ENCODE measurements at regions not wholly inside any gene's neighbourhood (a gene's known extent, or its start where the extent isn't known, plus 50 kb on each side); places are given as distances from the start of the nearest gene placed in this dataset.

DNA sequence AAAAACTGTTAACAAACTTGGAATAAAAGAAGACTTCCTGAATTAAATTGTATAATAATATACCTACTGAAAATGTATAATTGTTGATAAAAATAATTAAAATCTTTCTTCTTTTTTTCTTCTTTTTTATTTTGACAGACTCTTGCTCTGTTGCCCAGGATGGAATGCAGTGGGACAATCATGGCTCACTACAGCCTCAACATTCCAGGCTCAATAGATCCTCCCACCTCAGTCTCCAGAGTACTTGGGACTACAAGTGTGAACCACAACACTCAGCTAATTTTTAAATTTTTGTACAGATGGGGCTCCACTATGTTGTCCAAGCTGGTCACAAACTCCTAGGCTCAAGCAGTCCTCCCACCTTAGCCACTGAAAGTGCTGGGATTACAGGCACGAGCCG lies 1063.8 kb upstream of the CNTN5 start:
- no peak overlapping the region for H3K4me3 ChIP-seq (ENCODE audit: low read depth, low read length)
- Mint-ChIP-seq H3K36me3 (ENCODE audit: insufficient read depth, unreplicated experiment) (no peaks in the 10 kb centered on the region), H3K27me3 (ENCODE audit: insufficient read depth, unreplicated experiment) (no peaks in the 10 kb centered on the region), H3K9me3 (ENCODE audit: unreplicated experiment) (no peaks in the 10 kb centered on the region), H3K4me1 (ENCODE audit: low read depth, unreplicated experiment) (no peaks in the 10 kb centered on the region), H3K27ac (ENCODE audit: unreplicated experiment) (no peak overlapping the region), H3K4me3 (ENCODE audit: unreplicated experiment) (no peak overlapping the region)
- no peaks in the 10 kb centered on the region for H3K27me3 ChIP-seq (replicated peaks; ENCODE audit: control insufficient read depth, insufficient read depth, low read length)
- CTCF ChIA-PET, result no interaction called here
- no peaks in the 10 kb centered on the region for H3K4me1 ChIP-seq
- TF ChIP-seq, protein P1, sequence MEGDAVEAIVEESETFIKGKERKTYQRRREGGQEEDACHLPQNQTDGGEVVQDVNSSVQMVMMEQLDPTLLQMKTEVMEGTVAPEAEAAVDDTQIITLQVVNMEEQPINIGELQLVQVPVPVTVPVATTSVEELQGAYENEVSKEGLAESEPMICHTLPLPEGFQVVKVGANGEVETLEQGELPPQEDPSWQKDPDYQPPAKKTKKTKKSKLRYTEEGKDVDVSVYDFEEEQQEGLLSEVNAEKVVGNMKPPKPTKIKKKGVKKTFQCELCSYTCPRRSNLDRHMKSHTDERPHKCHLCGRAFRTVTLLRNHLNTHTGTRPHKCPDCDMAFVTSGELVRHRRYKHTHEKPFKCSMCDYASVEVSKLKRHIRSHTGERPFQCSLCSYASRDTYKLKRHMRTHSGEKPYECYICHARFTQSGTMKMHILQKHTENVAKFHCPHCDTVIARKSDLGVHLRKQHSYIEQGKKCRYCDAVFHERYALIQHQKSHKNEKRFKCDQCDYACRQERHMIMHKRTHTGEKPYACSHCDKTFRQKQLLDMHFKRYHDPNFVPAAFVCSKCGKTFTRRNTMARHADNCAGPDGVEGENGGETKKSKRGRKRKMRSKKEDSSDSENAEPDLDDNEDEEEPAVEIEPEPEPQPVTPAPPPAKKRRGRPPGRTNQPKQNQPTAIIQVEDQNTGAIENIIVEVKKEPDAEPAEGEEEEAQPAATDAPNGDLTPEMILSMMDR (IDR thresholded peaks at IDR 0.05; ENCODE audit: insufficient read depth in 1 of 2, low read depth in 1 of 2, low read length in 1 of 2, severe bottlenecking in 1 of 2, unreplicated experiment in 1 of 2), result no peak
- POLR2A ChIA-PET, result no interaction called here
- no peaks in the 10 kb centered on the region for H3K9me3 ChIP-seq
- no TSS peak for BruUV-seq (replicated peaks)
- intact Hi-C loops (cut with micrococcal nuclease; ENCODE audit: unreplicated experiment), result no loop called here
- DNase-seq, result no peak
- H3K36me3 ChIP-seq (ENCODE audit: control insufficient read depth, insufficient read depth, low read length), result no peaks in the 10 kb centered on the region

DNA sequence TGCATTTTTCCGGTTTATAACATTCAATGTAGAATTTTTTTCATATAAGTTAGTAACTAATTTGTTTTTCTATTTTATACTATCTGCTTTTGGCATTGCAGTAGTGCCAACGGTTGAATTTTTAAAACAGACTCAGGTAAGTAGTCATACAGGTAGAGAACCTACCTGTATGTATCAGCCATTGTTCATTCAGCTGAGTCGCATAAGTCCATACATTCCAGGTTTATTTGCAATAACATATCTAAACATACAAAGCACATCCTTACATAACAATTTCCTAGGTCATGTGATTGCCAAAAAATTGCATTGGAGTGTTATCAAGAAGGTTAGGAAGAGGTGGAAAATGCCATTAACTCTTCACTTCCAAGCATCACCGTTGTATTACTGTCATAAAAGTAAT lies 1059.3 kb upstream of the CNTN5 start:
- no TSS peak for BruUV-seq (replicated peaks)
- no peaks in the 10 kb centered on the region for H3K36me3 Mint-ChIP-seq (ENCODE audit: insufficient read depth, unreplicated experiment)
- H3K9me3 Mint-ChIP-seq (ENCODE audit: unreplicated experiment), result no peaks in the 10 kb centered on the region
- ChIA-PET CTCF (no interaction called here), POLR2A (no interaction called here)
- H3K27ac Mint-ChIP-seq (ENCODE audit: unreplicated experiment), result no peak overlapping the region
- no peaks in the 10 kb centered on the region for H3K4me1 Mint-ChIP-seq (ENCODE audit: low read depth, unreplicated experiment)
- TF ChIP-seq, protein P1 (IDR thresholded peaks at IDR 0.05; ENCODE audit: insufficient read depth in 1 of 2, low read depth in 1 of 2, low read length in 1 of 2, severe bottlenecking in 1 of 2, unreplicated experiment in 1 of 2), result no peak
- no peaks in the 10 kb centered on the region for H3K9me3 ChIP-seq
- no peak for DNase-seq
- H3K4me3 Mint-ChIP-seq (ENCODE audit: unreplicated experiment), result no peak overlapping the region
- intact Hi-C loops (cut with micrococcal nuclease; ENCODE audit: unreplicated experiment), result no loop called here
- H3K4me3 ChIP-seq (ENCODE audit: low read depth, low read length), result no peak overlapping the region
- no peaks in the 10 kb centered on the region for H3K4me1 ChIP-seq
- no peaks in the 10 kb centered on the region for H3K27me3 ChIP-seq (replicated peaks; ENCODE audit: control insufficient read depth, insufficient read depth, low read length)
- H3K27me3 Mint-ChIP-seq (ENCODE audit: insufficient read depth, unreplicated experiment), result no peaks in the 10 kb centered on the region
- no peaks in the 10 kb centered on the region for H3K36me3 ChIP-seq (ENCODE audit: control insufficient read depth, insufficient read depth, low read length)

DNA sequence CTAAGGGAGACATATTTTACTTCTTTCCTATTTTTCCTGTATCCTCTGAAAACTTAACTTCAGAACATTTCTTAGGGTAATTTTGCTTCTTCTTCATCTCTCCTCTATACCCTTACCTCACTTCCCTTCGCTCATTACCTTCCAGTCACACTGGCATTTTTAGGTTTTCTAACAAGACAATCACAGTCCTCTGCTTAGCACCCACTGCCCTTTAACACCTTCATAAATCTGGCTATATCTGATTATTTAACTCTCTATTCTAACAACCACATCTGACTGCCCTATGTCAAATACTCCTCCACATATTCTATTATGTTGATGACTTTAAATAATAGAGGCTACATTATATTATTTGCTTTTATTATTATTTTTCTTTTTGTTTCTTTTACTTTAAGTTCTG lies 1058.0 kb upstream of the CNTN5 start:
- Mint-ChIP-seq H3K9me3 (ENCODE audit: unreplicated experiment) (no peaks in the 10 kb centered on the region), H3K27me3 (ENCODE audit: insufficient read depth, unreplicated experiment) (no peaks in the 10 kb centered on the region), H3K27ac (ENCODE audit: unreplicated experiment) (no peak overlapping the region), H3K4me1 (ENCODE audit: low read depth, unreplicated experiment) (no peaks in the 10 kb centered on the region), H3K4me3 (ENCODE audit: unreplicated experiment) (no peak overlapping the region), H3K36me3 (ENCODE audit: insufficient read depth, unreplicated experiment) (no peaks in the 10 kb centered on the region)
- H3K4me1 ChIP-seq, result no peaks in the 10 kb centered on the region
- no peak overlapping the region for H3K4me3 ChIP-seq (ENCODE audit: low read depth, low read length)
- no peaks in the 10 kb centered on the region for H3K36me3 ChIP-seq (ENCODE audit: control insufficient read depth, insufficient read depth, low read length)
- TF ChIP-seq, protein P1 (IDR thresholded peaks at IDR 0.05; ENCODE audit: insufficient read depth in 1 of 2, low read depth in 1 of 2, low read length in 1 of 2, severe bottlenecking in 1 of 2, unreplicated experiment in 1 of 2), result no peak
- CTCF ChIA-PET, result no interaction called here
- intact Hi-C loops (cut with micrococcal nuclease; ENCODE audit: unreplicated experiment), result no loop called here
- H3K27me3 ChIP-seq (replicated peaks; ENCODE audit: control insufficient read depth, insufficient read depth, low read length), result no peaks in the 10 kb centered on the region
- no peaks in the 10 kb centered on the region for H3K9me3 ChIP-seq
- DNase-seq, result no peak
- no TSS peak for BruUV-seq (replicated peaks)
- POLR2A ChIA-PET, result no interaction called here
